ENCODE measurements at regions not wholly inside any gene's neighbourhood (a gene's known extent, or its start where the extent isn't known, plus 50 kb on each side); places are given as distances from the start of the nearest gene placed in this dataset.

GRCh38 chr13:47829690-47830089, 171.4 kb downstream of the SUCLA2 start:
- no peak for TF ChIP-seq CTCF (IDR thresholded peaks at IDR 0.05; ENCODE audit: low read depth, low read length)
- no peak overlapping the region for H3K27ac ChIP-seq (ENCODE audit: low read depth, low read length)
- ChIA-PET CTCF (no interaction called here), POLR2A (no interaction called here)
- no peaks in the 10 kb centered on the region for H3K9me3 ChIP-seq (ENCODE audit: control insufficient read depth, insufficient read depth, low read length)
- H3K4me3 ChIP-seq (ENCODE audit: low read depth, low read length): no peak overlapping the region
- H3K27me3 ChIP-seq (ENCODE audit: control insufficient read depth, insufficient read depth, low read length): peaks cover 2% of the 10 kb centered on the region
- DNase-seq (ENCODE audit: low read depth, low spot score): no peak

GRCh38 chr13:47826471-47826870, 174.6 kb downstream of the SUCLA2 start:
- Histone ChIP-seq H3K27ac (ENCODE audit: low read depth, low read length) (no peak overlapping the region), H3K27me3 (ENCODE audit: control insufficient read depth, insufficient read depth, low read length) (peaks cover 2% of the 10 kb centered on the region), H3K9me3 (ENCODE audit: control insufficient read depth, insufficient read depth, low read length) (no peaks in the 10 kb centered on the region), H3K4me3 (ENCODE audit: low read depth, low read length) (no peak overlapping the region)
- ChIA-PET POLR2A (no interaction called here), CTCF (no interaction called here)
- TF ChIP-seq CTCF (IDR thresholded peaks at IDR 0.05; ENCODE audit: low read depth, low read length): no peak
- no peak for DNase-seq (ENCODE audit: low read depth, low spot score)

GRCh38 chr13:47822036-47822435, 179.0 kb downstream of the SUCLA2 start:
- no peak overlapping the region for H3K27ac ChIP-seq (ENCODE audit: low read depth, low read length)
- no peaks in the 10 kb centered on the region for H3K9me3 ChIP-seq (ENCODE audit: control insufficient read depth, insufficient read depth, low read length)
- ChIA-PET CTCF (no interaction called here), POLR2A (no interaction called here)
- DNase-seq (ENCODE audit: low read depth, low spot score): no peak
- no peak overlapping the region for H3K4me3 ChIP-seq (ENCODE audit: low read depth, low read length)
- H3K27me3 ChIP-seq (ENCODE audit: control insufficient read depth, insufficient read depth, low read length): peaks cover 2% of the 10 kb centered on the region
- TF ChIP-seq CTCF (IDR thresholded peaks at IDR 0.05; ENCODE audit: low read depth, low read length): no peak

GRCh38 chr13:47816831-47817230, 184.2 kb downstream of the SUCLA2 start:
- no peak for TF ChIP-seq CTCF (IDR thresholded peaks at IDR 0.05; ENCODE audit: low read depth, low read length)
- POLR2A ChIA-PET: no interaction called here
- Histone ChIP-seq H3K4me3 (ENCODE audit: low read depth, low read length) (no peak overlapping the region), H3K27me3 (ENCODE audit: control insufficient read depth, insufficient read depth, low read length) (no peaks in the 10 kb centered on the region), H3K27ac (ENCODE audit: low read depth, low read length) (no peak overlapping the region), H3K9me3 (ENCODE audit: control insufficient read depth, insufficient read depth, low read length) (no peaks in the 10 kb centered on the region)
- CTCF ChIA-PET: no interaction called here
- DNase-seq (ENCODE audit: low read depth, low spot score): no peak

- TF ChIP-seq CTCF (IDR thresholded peaks at IDR 0.05; ENCODE audit: low read depth, low read length): no peak
- POLR2A ChIA-PET: no interaction called here
- CTCF ChIA-PET: no interaction called here
Observed at GRCh38 chr13:47813718-47814117, 187.4 kb downstream of the SUCLA2 start.

More at GRCh38 chr13:47813718-47814117, 187.4 kb downstream of the SUCLA2 start:
- DNase-seq (ENCODE audit: low read depth, low spot score): no peak
- Histone ChIP-seq H3K27me3 (ENCODE audit: control insufficient read depth, insufficient read depth, low read length) (no peaks in the 10 kb centered on the region), H3K9me3 (ENCODE audit: control insufficient read depth, insufficient read depth, low read length) (no peaks in the 10 kb centered on the region), H3K4me3 (ENCODE audit: low read depth, low read length) (no peak overlapping the region), H3K27ac (ENCODE audit: low read depth, low read length) (no peak overlapping the region)

Data from AG04450 (cell line).